DOHH2 (cell line): ENCODE measurements at regions not wholly inside any gene's neighbourhood (a gene's known extent, or its start where the extent isn't known, plus 50 kb on each side); places are given as distances from the start of the nearest gene placed in this dataset.

Experiments used
- H3F3A ChIP-seq: fragments of 200-600 bp; sonication (generic), shearing (Covaris generic); 2 replicates; pipeline ENCODE4 v1.6.0; 2016; ENCODE audit warnings: antibody characterized with exemption, mild to moderate bottlenecking; ENCODE audit not compliant: control insufficient read depth, insufficient read depth
- H3K27ac ChIP-seq: fragments of 200-600 bp; sonication (generic); 2 replicates; pipeline ENCODE4 v1.5.1; 2014; ENCODE audit warnings: low read depth, mild to moderate bottlenecking, low read length, moderate library complexity
- H3K27me3 ChIP-seq: fragments of 200-600 bp; sonication (generic); 2 replicates; pipeline ENCODE4 v1.6.1; 2014; ENCODE audit warnings: mild to moderate bottlenecking, low read length, mixed read lengths; ENCODE audit not compliant: control insufficient read depth
- H3K36me3 ChIP-seq: fragments of 200-600 bp; sonication (generic); 2 replicates; pipeline ENCODE4 v1.6.1; 2014; ENCODE audit warnings: mild to moderate bottlenecking, low read length, moderate library complexity, mixed read lengths; ENCODE audit not compliant: control insufficient read depth
- H3K4me1 ChIP-seq: fragments of 200-600 bp; sonication (generic); 2 replicates; pipeline ENCODE4 v1.6.1; 2014; ENCODE audit warnings: mild to moderate bottlenecking, low read length, mixed read lengths; ENCODE audit not compliant: control insufficient read depth
- H3K4me2 ChIP-seq: fragments of 200-600 bp; sonication (generic); 2 replicates; pipeline ENCODE4 v1.6.0; 2014; ENCODE audit warnings: mild to moderate bottlenecking, low read length, moderate library complexity
- H3K4me3 ChIP-seq: fragments of 200-600 bp; sonication (generic); 2 replicates; pipeline ENCODE4 v1.5.1; 2014; ENCODE audit warnings: mild to moderate bottlenecking, low read length, mixed read lengths
- H3K79me2 ChIP-seq: fragments of 200-600 bp; sonication (generic); 2 replicates; pipeline ENCODE4 v1.6.1; 2014; ENCODE audit warnings: mild to moderate bottlenecking, low read length, mixed read lengths; ENCODE audit not compliant: control insufficient read depth
- H3K9me2 ChIP-seq: fragments of 200-600 bp; sonication (generic); replicated peaks from 2 replicates; pipeline ENCODE4 v1.6.1; 2014; ENCODE audit warnings: mild to moderate bottlenecking, low read length, mixed read lengths; ENCODE audit not compliant: control insufficient read depth
- H3K9me3 ChIP-seq: fragments of 200-600 bp; sonication (generic); 2 replicates; pipeline ENCODE4 v1.6.1; 2014; ENCODE audit warnings: antibody characterized with exemption, low read length, mixed read lengths; ENCODE audit not compliant: control insufficient read depth, insufficient read depth
- H4K20me1 ChIP-seq: fragments of 200-600 bp; sonication (generic); 2 replicates; pipeline ENCODE4 v1.6.0; 2014; ENCODE audit warnings: low read depth, mild to moderate bottlenecking, antibody characterized with exemption, low read length, moderate library complexity; ENCODE audit not compliant: control insufficient read depth, insufficient read depth
- EZH2phosphoT487 ChIP-seq: fragments of 200-600 bp; sonication (generic); IDR thresholded peaks from 2 replicates; pipeline ENCODE4 v1.6.1; 2017; ENCODE audit warnings: borderline replicate concordance, mild to moderate bottlenecking, antibody characterized with exemption, low read length, moderate library complexity, mixed read lengths
- TF ChIP-seq, protein P1 (sequence below): fragments of 200-600 bp; sonication (generic); IDR thresholded peaks from one replicate; pipeline ENCODE4 v1.5.1; 2014; ENCODE audit warnings: antibody characterized with exemption, mild to moderate bottlenecking, low read depth, low read length; ENCODE audit not compliant: poor library complexity, severe bottlenecking

DNA sequence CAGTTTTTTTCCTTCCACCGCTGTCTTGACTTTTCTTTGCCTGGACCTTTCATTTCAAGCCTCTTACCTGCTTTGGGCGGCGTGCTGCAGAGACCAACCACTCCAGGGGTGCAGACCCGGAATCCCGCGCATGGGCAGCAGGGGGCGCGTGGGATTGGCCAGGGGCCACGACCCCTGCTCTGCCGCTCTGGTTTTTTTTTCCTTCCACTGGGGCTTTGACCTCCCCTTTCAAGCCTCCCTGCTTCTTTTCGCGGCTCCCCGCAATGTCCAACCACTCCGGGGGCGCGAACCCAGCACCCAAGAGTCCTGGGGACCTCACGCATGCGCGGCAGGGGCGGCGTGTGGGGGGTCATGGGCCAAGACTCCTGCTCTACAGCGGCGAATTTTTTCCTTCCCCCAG is 325.1 kb downstream of the ALG10 start:
- Histone ChIP-seq H3K4me1 (no peaks in the 10 kb centered on the region), H3F3A (no peaks in the 10 kb centered on the region), H3K27ac (no peak overlapping the region), H3K4me3 (no peak overlapping the region), H3K27me3 (no peaks in the 10 kb centered on the region), H3K36me3 (no peaks in the 10 kb centered on the region), H3K9me2 (no peaks in the 10 kb centered on the region), H3K4me2 (no peak overlapping the region), H3K79me2 (no peaks in the 10 kb centered on the region), H4K20me1 (no peaks in the 10 kb centered on the region), H3K9me3 (peaks cover 39% of the 10 kb centered on the region; the same call in 1 of the 2 replicates)
- no peak for TF ChIP-seq EZH2phosphoT487
- TF ChIP-seq, protein P1, sequence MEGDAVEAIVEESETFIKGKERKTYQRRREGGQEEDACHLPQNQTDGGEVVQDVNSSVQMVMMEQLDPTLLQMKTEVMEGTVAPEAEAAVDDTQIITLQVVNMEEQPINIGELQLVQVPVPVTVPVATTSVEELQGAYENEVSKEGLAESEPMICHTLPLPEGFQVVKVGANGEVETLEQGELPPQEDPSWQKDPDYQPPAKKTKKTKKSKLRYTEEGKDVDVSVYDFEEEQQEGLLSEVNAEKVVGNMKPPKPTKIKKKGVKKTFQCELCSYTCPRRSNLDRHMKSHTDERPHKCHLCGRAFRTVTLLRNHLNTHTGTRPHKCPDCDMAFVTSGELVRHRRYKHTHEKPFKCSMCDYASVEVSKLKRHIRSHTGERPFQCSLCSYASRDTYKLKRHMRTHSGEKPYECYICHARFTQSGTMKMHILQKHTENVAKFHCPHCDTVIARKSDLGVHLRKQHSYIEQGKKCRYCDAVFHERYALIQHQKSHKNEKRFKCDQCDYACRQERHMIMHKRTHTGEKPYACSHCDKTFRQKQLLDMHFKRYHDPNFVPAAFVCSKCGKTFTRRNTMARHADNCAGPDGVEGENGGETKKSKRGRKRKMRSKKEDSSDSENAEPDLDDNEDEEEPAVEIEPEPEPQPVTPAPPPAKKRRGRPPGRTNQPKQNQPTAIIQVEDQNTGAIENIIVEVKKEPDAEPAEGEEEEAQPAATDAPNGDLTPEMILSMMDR = no peak

DNA sequence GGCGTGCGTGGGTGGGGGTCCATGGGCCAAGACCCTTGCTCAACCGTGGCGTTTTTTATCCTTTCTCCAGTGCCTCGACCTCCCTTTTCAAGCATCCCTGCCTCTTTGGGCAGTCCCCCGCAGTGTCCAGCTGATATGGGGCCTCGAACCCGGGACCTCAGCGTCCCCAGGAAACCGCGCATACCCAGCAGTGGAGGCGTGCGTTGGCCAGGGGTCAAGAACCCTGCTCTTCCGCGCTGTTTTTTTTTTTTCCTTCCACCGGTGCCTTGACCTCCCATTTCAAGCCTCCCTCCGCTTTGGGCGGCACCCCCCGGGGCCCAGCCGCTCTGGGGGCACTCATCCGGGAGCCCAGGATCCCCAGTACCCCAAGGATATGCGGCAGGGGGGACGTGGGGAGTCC is 325.8 kb downstream of the ALG10 start:
- Histone ChIP-seq H3F3A (no peaks in the 10 kb centered on the region), H3K27ac (no peak overlapping the region), H3K4me2 (no peak overlapping the region), H3K9me3 (peaks cover 41% of the 10 kb centered on the region; the same call in 1 of the 2 replicates), H3K27me3 (no peaks in the 10 kb centered on the region), H3K36me3 (no peaks in the 10 kb centered on the region), H3K4me1 (no peaks in the 10 kb centered on the region), H3K9me2 (no peaks in the 10 kb centered on the region), H3K4me3 (no peak overlapping the region), H3K79me2 (no peaks in the 10 kb centered on the region), H4K20me1 (no peaks in the 10 kb centered on the region)
- no peak for TF ChIP-seq EZH2phosphoT487
- TF ChIP-seq, protein P1 = no peak

DNA sequence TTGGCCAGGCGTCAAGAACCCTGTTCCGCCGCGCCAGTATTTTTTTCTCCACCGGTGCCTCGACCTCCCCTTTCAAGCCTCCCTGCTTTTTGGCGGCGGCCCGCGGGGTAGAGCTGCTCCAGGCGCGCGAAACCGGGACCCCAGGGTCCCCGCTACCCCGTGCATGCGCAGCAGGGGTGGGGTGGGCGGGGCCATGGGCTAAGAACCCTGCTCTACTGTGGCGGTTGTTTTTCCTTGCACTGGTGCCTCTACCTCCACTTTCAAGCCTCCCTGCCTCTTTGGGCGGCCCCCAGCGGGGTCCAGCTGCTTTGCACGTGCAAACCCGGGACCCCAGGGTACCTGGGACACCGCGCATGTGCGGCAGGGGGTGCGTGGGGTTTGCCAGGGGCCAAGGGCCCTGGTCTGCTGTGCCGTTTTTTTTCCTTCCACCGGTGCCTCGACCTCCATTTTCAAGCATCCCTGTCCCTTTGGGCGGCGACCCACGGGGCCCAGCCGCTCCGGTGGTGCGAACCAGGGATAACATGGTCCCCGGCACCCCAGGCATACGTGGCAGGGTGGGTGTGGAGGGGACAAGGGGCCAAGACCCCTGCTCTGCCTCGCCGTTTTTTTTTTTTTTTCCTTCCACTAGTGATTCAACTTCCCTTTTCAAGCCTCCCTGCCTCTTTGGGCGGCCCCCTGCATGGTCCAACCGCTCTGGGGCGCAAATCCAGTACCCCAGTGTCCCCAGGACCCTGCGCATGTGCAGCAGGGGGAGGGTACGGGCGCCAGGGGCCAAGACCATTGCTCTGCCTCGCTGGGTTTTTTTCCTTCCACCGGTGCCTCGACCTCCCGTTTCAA is 326.8 kb downstream of the ALG10 start:
- Histone ChIP-seq H4K20me1 (no peaks in the 10 kb centered on the region), H3K4me3 (no peak overlapping the region), H3K9me2 (no peaks in the 10 kb centered on the region), H3K36me3 (no peaks in the 10 kb centered on the region), H3K27ac (no peak overlapping the region), H3K4me2 (no peak overlapping the region), H3K4me1 (no peaks in the 10 kb centered on the region), H3K27me3 (no peaks in the 10 kb centered on the region), H3K9me3 (peaks cover 44% of the 10 kb centered on the region; the same call in 1 of the 2 replicates), H3K79me2 (no peaks in the 10 kb centered on the region), H3F3A (no peaks in the 10 kb centered on the region)
- no peak for TF ChIP-seq EZH2phosphoT487
- TF ChIP-seq, protein P1 = no peak
